M059J (cell line): ENCODE measurements at regions not wholly inside any gene's neighbourhood (a gene's known extent, or its start where the extent isn't known, plus 50 kb on each side); places are given as distances from the start of the nearest gene placed in this dataset.

Source experiments
- DNase-seq: peaks from one replicate; pipeline ENCODE4 v3.0.0-alpha.2; 2012; ENCODE audit warnings: low read depth

DNA sequence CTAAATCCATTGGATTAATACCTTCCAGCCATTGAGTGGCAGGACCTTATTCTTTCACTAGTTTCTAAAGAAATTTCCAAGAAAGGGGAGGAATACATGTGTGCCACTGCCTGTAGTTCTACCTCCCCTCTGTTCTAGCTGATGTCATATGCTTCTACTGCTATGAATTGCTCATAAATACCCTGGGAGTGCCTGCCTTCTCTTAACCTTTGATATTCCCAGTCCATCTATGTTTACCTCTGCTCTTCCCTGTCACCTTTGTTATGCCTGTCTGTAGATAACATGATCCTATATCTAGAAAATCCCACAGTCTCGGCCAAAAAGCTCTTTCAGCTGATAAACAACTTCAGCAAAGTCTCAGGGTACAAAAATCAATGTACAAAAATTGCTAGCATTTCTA, 486.9 kb upstream of the ARRDC4 start:
- no peak for DNase-seq

DNA sequence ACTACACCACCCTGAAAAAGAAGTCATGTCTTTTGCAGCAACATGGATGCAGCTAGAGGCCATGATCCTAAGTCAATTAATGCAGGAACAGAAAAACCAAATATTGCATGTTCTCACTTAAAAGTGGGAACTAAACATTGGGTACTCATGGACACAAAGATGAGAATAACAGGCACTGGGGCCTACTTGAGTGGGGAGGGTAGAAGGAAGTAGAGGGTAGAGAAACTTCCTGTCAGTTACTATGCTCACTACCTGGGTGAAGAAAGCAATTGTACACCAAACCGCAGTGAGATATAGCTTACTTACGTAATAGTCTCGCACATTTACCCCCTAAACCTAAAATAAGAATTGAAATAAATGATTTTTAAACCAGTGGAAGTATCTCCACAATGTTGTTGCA, 480.5 kb upstream of the ARRDC4 start:
- DNase-seq: no peak

DNA sequence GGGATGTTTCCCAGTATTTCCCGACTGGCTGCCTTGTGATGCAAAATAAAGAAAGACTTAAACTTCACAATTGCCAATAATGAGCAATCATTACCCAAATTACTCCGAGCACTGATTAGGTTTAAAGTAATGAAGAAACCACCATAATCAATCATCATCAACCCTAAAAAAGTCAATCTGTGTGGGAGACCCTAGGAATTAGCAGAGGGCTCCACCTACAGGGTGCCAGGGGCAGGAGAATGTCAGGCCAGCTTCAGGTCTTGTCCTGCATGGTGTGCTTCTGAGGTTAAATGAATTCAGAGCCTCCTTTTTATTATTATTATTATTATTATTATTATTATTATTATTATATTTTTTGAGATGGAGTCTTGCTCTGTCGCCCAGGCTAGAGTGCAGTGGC, 478.0 kb upstream of the ARRDC4 start:
- no peak for DNase-seq

DNA sequence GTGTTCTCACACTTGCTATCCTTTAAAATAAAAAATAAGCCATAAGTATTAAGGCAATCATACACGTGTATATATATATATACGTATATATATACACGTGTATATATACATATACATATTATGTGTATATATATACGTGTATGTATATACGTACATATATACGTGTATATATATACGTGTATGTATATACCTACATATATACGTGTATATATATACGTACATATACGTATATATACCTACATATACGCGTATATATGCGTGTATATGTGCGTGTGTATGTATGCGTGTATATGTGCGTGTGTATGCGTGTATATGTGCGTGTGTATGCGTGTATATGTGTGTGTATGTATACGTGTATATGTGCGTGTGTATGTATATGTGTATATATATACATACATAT, 477.3 kb upstream of the ARRDC4 start:
- DNase-seq: no peak

DNA sequence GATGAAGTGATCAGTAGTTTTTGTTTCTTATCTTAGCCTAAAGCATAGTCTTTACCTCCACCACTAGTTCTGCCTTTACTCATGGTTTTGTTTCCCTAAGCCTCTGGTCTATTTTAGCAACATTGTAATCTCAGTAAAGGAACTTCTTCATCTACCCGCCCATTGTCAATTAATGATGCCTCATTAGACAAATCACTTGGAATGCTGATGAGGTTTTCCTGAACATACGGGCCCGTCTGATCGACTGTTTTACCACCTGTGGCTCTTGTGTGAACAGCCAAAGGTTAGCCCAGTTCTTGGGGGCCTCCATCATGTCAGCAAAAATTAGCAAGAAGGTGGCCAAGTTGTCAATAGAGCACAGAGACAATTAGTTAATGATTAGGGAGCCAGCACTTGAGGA, 470.1 kb upstream of the ARRDC4 start:
- DNase-seq: no peak

DNA sequence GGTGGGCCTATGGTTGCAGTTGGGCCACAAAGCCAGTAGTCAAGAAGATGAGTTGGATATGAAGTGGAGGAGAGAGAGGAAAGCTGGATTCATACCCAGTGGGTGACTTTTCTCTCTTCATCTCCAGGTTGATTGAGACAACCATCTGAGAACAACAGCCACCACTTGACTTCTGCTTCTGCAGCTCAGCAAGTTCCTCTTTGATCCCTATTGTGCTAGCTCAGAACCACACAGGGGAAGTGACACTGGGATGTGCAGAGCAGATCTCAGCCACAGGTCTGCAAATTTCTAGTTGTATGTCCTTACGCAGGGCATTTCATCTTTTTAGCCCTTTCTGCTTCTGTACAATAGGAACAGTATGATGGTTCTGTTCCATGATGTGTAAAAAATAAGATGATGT, 459.2 kb upstream of the ARRDC4 start:
- DNase-seq: no peak

DNA sequence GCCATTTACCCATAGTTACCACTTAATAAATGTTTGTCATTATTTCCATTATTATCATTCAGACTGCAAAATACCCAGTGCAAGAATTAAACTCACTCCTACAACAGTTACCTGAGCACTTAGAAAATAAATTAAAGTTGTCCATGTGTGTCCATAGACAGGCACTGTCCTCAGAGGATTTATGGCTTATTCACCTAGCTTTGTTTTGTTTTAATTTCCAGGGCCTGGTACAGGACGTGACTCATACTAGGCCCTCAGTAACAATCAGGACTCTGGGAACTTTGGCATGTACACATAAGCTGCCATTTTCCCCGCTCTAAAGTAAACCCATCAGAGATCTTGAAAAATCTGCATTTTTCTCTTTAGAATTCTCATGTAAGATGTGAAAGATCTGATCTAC, 458.5 kb upstream of the ARRDC4 start:
- peak; percentile 35 for DNase-seq

DNA sequence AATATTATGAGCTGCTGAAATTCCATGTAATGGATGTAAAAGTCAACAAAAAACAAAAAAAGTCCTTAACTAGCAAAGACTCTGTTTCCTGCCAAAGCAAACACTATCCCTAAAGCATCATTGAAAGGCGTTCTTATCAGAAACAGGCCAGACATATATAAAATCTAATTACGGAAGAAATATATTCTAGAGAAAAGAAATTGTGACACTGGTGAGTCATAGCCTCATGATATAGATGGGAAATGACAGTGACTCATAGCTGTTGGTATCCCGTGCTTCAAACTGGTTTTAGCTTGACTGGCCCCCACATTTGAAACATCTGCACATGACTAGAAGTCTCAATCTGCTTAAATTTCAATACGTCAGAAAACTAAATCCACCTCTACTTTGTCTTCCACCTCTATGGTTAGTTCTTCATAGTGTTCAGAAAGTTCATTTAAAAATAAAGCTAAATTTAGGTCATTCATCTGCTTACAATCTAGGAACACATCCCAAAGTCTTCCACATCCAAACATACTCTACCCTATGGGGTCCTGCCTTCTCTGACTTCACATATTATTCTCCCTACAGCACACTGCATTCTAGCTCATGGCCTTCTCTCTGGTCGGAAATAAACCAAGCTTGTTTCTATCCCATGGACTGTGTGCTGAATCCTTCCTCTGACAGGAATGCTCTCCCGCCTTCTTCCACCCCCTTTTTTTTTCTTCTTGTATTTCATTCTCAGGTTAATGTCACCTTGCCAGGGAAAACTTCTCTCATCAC, 456.3 kb upstream of the ARRDC4 start:
- DNase-seq: peak; percentile 15

DNA sequence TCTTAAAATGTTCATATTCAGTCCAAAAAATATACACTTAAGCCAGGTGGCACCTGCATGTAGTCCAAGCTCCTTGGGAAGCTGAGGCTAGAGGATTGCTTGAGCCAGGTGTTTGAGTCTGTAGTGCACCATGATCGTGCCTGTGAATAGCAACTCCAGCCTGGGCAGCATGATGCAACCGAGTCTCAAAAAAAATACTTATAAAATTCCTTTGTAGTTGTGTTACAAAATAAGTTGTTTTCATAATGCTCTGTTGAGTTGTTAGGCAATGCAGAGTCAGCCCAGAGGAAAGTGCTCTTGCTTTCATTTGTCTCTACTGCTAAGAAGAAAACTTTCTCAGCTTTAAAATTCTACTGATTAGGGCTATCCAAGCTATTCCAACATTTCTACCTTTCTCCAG, 442.8 kb upstream of the ARRDC4 start:
- DNase-seq: no peak

DNA sequence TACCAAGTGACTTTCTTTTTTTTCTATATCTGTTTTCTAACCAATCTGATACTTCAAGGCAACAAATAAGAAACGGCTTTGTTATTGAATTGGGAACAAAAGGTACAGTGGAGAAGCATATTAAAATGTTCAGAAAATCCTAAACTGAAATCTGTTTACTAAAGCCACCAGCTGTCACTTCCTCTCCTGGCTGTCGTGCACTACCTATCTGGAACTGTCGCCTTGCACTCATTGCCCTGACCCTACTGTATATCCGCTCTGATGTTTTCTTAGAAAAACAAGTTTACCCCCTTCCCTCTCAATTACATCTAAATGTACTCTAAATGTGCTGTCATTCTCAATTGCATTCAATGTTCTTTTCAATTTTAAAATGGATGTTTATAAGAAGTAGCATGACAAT, 439.8 kb upstream of the ARRDC4 start:
- DNase-seq: no peak

DNA sequence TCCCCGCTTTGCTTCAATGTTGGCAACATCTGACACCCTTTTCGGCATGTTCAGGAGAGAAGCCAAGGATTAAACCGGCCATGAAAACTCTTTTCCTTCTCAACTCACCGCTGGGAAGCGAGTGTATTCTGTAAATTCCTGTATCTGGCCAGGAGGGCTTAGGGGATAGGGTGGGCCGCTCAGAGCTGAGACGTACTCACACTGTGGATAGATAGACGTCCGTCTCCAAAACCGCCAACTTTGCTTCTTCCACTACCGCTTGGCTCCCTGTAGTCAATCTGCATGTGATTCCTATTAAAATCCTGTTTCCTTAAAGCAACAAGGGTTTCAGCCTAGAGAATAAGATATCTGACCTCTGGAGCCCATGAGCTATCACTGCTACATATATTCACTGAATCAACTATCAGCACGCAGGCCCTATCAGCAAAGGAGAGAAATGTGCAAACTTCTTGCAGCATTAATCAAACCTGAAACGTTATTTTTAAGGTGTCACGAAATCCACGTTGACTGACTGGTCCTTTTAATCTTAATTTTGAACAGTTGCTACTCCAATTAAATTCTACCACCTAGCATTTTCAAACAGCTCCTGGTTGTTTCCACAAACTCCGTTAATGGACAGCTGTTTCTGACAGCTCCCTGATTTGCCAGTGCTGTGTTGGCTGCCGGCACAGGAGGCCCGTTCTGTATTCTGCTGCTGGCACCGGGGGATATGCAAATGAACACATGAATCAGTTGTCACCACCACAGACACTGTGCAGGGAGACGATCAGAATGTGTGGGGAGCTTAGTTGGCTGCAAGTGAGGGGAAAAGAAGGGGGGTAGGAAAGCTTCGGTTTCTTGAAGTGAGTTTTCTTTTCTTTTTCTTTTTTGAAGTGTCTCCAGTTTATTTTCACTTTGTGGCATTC, 438.9 kb upstream of the ARRDC4 start:
- DNase-seq: no peak

DNA sequence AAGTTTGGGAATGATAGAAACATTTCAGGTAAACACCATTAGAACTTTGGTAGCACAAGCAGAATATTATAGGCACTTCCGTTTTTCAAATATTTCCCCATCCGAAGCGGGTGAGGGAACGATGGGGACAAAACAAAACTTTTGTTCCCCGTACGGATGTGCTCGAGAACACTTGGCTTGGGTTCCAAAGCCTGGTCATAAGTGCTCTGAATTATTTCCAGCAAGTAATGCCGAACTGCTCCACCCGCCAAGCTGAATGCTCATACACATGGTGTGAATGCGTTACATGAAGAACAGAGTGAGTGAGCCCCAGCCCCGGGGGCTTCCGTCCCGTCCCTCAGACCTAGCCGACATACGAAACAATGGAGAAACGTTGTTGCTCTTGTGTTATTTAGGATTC, 438.2 kb upstream of the ARRDC4 start:
- no peak for DNase-seq

DNA sequence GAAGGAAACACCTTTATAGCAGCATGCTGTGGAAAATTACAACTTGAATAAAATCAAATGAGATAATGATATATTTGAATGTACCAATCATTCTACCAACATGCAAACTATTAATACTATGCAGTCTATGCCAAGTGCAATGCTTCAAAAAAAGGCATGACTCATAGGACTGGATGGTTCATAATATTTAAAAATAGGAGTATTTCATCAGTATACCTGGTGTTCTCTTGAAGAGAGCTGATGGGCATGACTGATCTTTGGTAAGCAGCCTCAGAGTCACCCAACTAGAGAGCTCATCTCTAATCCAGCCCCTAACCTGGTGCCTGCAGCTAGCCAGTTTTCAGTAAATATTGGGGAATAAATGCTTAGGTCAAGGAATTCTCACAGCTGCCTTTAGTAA, 434.7 kb upstream of the ARRDC4 start:
- no peak for DNase-seq

DNA sequence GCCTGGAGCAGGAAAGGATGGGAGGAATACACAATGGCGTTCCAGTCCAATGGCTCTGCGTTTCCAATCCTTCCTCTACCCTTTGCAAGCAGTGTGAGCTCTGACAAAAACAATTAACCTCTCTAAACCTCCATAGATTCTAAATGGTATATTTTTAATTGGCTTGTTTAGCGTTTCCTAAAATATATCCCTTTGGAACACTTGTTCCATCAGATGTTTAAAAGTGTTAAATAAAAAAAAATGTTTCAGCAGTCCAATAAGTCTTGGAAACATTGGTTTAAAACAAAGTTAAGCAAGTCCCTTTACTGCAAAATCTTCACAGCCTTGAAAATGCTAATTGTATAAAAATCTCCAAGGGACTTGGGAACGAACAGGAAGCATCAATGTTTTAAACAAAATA, 432.3 kb upstream of the ARRDC4 start:
- DNase-seq: no peak

DNA sequence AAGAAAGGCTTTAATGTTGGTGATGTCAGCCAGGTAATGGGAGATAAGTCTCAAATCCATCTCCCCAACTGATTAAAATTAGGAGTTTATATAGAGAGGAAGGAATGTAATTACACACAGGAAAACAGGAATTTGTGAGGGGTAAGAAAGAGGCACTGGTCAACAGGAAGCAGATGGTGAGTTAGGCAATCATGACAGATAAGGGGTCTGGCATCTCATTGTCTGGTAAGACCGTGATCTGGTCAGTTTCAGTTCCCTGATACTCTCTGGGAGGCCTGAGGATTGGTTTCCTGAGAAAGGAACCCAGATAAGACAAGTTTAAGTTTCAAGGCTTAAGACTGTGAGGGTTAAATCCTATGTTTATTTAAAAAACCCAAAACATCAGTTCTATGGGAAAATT, 414.7 kb upstream of the ARRDC4 start:
- DNase-seq: no peak

DNA sequence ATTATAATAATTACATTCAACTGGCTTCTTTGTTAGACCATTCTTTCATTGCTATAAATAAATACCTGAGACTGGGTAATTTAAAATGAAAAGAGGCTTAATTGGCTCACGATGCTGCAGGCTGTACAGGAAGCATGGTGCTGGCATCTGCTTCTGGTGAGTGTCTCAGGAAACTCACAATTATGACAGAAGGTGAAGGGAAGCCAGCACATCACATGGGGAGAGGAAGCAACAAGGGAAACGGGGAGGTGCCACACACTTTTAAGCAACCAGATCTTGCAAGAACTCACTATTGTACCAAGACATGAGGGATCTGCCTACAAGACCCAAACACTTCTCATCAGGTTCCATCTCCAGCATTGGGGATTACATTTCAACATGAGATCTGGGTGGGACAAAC, 413.1 kb upstream of the ARRDC4 start:
- DNase-seq: no peak

DNA sequence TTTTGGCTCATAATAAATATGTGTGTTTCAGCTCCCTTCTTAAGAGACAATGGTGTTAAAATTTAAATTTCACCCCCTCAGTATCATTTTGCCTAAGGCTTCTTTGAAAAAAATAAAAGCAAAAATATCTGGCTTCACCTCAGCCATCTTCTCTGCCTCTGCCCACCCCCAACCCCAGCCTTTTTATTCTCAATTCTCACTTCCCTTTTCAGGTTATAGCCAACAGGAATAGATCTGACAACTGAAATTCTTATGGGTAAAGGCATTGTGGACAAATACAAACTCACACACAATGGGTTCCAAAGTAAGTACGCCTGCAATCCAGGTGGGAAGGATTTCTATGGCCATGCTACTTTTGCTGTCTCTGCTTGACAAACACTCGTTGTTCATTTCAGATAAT, 399.0 kb upstream of the ARRDC4 start:
- DNase-seq: no peak

DNA sequence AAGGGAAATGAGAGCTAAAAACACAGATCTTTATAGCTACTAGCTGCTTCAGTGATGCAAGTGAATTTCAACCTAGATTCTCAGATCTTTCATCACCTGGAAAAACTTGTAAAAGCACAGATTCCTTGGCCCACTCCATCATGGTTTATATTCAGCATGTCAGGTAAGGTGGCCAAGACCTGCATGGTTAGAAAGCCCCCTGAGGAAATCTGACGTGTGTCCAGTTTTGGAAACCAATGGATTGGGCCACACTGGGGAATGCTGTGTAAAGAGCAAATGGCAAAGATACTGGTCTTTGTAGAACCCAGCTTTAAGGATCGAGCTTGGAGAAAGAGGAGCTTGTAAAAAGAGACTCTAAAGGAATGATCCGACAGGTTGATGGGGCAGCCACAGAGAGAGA, 397.0 kb upstream of the ARRDC4 start:
- DNase-seq: no peak

DNA sequence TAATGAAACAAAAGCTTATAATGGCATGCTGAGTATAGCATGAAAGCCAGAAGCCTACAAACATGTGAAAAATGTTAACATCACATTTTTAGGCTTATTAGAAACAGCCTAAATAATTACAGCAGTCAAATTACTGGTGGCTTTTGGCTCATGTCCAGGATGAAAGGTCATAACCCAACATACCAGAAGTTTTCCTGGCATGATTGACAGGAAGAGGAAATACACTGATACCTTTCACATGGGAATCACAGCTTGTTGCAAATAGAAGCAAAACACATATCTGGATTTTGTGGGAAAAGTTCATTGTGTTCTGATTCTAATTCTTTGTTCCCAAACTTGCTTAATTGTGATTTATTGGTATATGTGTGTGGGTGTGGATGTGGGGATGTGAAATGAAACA, 393.5 kb upstream of the ARRDC4 start:
- peak; percentile 2 for DNase-seq

DNA sequence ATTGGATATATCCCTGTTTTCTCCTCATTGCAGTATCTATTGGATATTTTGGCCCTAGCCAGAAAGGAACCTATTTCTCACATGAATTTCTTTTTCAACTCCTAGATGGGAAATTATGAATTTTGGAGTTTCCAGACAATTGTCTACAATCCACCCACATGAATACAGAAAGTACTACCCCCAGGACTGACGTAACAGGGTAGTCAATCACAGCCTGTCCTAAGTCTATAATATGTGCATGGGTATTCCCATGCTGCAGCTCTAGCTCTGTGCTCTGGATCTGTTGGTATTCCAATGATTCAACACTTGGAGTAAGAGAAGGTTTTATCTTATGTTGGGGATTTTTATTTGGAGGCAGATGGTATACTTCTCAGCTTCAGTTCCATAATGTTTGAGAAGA, 393.1 kb upstream of the ARRDC4 start:
- DNase-seq: no peak

DNA sequence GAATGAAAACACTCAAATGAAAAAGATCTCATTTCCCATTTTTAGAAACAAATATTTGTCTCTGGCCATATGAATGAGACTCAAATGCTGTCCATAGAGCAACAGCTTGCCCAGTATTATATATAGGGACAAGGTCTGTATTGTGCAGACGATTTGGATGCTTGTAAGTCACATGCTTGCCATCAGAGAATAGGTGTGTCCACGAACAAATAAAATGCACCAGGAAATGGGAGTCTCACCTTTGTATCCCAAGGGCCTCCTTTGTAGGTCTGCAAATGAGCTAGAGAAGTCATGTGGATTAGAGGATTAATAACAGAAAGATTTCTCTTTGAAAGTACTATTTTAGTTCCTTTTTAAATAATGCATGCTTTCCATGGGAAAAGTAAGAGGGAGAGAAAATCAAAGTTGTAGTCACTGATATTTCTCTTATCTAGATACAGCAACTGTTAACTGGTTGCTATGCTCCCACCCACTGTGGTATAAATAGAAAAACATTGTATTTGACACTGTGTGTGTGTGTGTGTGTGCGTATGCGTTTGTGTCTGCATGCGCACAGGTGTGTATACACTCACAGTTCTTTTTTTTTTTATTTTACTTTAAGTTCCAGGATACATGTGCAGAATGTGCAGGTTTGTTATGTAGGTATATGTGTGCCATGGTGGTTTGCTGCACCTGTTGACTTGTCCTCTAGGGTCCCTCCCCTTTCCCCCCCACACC, 383.4 kb upstream of the ARRDC4 start:
- no peak for DNase-seq

DNA sequence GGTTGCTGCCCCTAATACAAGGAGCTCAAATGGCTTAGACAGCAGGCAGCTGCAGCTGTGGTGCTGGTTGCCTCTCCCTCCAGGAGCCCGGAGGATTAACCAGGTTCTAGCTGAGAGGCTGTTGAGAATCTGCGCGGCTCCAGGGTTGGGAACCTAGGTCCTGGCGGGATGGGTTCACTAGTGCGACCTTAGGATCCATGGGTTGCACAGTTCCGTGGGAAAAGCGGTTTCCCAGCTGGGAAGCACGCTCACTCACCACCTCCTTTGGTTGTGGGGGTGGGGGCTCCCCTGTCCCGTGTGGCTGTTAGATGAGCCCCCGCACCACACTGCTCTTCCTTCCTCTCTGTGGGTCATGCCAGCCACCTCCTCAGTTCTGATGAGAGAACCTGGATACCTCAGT, 375.1 kb upstream of the ARRDC4 start:
- DNase-seq: no peak

DNA sequence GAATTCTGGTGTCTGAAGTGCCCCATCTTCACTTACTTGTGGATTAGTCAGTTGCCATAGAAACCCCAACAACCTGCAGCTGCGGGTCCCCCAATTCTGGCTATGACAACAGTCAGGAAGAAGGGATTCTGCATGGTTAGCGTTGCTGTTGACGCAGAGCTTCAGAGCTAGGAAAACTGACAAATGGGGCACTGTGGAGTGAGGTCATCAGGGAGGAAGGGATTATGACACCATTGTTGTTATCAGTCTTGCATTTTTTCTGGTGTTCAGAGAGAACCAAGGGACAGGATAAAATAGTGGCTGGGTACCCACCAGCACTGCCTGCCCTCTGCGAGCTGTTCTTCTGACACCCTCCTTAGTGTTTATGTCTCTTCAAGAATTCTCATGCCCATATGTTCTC, 367.7 kb upstream of the ARRDC4 start:
- DNase-seq: no peak
